ENCODE measurements at regions not wholly inside any gene's neighbourhood (a gene's known extent, or its start where the extent isn't known, plus 50 kb on each side); places are given as distances from the start of the nearest gene placed in this dataset.
A peak's percentile ranks its signal among the peaks of the same experiment; 100 is the strongest.

DNA sequence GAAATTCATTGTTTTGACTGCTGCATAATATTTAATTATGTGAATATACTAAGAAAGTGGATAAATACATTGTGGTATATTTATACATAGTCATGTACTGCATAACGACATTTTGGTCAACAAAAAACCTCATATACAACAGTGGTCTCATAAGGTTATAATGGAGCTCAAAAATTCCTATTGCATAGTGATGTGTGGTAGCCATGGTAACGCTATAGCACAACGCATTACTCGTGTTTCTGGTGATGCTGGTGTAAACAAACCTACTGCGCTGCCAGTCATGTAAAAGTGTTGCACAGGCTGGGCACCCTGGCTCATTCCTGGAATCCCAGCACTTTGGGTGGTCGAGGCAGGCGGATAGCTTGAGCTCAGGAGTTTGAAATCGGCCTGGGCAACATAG lies 52.6 kb upstream of the NHLH2 start:
- DNase-seq, result no peak

DNA sequence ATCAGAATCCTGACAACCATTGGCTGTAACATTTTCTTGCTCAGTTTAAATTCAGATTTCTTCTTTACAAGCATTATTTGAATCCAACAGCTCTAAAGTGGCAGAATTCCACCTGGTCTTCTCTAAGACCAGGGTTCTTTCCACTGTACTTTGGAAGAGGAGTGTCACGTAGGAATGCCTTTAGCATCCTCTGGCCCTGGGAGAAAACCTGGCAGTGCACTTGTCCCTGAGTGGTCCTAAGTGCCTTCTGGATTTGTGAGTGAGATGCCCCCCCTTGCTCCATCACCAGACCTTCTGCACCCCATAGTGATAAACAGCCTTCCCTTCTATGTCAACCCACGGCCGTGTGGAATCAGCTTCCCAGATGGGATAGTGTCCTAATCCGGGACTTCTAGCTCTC lies 57.1 kb upstream of the NHLH2 start:
- no peak for DNase-seq

DNA sequence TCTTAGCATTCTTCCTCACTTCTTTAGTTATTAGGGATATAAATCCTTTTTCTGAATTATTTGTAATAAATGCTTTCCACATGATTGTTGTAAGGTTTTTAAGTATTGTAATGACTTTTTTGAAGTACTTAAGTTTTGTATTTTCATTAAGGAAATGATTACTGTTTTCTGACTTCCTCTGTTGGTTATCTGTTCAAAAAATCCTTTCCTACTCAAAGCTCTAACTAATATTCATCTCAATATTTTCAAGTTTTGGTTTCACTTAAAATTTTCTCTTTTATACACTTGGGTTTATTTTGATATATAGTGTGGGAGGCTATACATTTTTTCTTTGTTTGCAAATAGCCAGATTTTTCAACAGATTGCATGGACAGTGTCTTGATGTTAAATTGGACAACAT lies 59.9 kb upstream of the NHLH2 start:
- peak; percentile 18 for DNase-seq

DNA sequence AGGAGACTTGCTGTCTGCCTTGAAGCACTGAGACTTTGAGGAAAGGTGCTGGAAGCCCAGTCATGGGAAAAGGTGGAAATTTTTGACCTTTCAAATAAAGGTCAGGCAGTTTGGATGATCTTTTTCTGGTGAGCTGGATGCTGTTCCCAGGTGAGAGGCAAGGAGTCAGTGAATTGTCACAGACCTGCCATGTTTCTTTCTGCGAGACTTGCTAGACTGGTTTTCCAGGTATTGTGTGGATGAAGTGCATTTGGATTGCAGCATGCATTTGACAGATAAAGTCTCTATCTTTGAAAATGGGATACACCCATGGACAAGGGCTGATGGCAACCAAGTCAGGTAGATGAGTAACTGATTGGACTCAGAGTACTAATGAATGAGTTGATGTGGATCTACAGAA lies 65.7 kb upstream of the NHLH2 start:
- no peak for DNase-seq

DNA sequence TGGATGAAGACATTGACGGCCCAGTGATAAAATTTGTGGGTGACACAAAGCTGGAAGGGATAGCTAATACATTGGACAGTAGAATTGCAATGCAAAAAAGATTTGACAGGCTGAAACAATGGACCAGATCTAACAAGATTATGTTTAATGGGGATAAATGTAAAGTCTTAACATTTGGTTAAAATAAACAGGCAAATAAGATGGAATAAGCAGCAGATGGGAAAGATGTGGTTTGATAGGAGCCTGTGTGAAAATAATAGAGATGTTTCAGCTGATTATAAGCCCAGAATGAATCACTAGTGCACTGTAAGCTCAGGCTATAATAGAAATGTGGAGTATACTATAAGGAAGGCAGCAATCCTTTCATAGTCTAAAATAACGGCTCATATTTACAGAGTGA lies 66.2 kb upstream of the NHLH2 start:
- no peak for DNase-seq

DNA sequence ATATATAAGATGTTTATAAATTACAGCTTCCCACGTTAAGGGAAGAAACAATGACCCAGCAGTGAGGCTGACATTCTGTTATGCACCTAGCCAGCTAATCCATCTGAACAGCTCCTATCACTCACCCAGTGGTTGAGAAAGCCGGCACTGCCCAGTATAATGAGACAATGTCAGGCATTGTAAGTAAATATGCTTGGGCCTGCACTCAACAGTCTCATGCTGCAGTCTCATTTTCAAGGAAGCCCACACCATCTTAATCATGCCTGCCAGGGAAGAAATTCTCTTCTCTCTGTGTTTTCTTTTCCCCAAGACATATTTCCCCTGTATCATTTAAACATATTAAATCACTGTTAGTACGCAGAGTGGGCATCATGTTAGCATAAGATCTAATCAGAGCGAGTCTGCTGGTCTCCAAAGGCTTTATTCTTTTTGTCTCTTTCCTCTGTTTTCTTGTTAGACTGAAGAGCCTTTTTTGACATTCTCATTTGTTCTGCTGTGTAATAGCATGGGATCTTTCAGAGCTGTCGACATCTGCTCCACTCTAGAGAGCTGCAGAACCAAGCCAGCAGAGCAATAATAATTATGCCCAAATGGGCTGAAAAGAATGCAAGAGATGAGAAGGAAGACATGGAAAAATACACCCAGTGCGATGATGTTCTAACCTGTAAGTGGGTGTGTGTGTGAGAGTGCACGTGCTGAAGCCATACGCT lies 67.6 kb upstream of the SLC22A15 start:
- no peak for DNase-seq

DNA sequence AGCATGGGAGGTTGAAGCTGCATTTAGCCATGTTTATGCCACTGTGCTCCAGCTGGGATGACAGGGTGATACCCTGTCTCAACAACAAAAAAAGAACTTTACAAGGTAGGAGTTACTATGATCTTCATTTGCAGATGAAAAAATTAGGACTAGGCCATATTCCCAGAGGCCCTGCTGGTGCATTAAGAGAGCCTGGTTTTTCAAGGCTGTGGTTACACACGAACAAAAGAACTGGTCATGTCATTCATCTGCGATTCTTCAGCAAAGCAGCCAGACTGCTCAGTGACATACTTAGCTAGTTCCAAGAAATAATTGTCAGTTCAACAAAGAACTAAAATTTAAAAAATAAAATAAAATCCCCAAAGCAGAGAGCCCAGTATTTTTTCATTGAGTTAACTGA lies 66.1 kb upstream of the SLC22A15 start:
- no peak for DNase-seq

DNA sequence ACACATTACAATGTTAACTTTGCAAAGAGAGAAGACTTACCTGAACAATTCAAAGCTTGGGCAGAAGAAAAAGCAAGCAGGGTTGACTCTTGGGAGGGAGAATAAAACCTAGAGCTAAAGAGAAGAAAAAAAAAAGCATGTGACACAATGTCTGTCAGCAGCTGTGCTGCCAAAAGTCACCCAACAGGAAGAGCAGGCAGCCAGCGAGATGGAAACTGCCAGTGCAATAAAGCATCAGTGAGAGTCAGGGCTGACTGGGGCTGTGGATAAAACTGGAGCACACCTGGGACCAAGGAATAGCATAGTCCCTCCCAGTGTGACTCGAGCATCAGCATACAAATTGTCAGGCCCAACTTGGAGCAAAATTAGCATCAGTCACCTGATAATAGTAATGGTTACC lies 65.0 kb upstream of the SLC22A15 start:
- DNase-seq, result peak; percentile 29

DNA sequence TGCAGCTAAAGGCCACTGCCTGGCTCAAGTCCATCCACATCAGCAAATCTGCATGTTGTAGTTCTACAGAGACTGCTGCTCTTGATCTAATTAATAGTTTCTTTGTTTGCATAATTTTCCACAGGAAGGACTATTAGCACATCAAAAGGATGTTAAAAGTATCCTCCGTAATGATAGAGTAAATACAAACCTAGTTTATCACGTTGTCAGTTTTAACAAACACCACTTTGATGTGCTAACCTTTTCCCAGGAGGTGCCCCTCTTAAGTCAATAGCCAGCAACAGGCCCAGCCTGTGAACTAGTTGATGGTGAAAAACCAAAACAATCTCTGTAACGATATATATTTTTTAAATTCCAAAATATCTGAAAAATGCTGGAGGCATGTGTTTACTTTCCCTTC lies 64.2 kb upstream of the SLC22A15 start:
- no peak for DNase-seq

DNA sequence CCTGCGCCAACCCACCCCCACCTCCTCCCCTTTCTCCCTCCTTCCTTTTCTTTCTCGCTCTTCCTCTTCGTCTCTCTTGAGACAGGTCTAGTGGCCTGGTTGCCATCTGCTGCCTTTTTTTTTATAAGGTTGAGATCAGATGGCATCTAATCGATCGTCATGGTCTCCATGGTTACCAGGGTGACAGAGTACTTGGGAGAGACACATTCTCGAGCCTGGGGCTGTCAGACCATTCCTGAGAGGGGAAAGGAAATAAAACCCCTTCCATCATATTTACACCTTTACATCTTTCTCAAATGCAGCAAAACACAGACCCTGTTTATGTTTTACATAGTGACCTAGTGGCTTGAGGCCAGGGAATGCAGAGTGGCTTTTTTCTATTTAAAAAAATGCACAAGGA lies 53.5 kb upstream of the SLC22A15 start:
- DNase-seq, result no peak

DNA sequence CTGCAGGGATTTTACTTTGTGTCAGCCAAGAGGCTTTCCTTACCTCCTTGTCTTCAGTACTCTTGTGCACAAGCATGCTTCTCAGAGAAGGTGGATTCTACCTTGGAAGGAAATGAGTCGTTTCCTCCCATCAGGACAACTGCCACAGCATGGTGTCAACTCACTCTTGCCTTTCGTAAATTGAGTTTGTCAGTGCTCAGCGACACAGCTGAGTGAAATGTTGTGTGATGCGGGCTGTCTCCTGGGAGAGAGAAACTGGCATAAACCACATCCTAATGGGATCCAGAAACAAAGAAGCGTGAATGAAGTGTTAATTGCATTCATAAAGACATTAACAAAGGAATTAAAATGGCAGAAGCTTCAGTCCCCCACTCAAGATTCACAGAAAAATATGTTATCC lies 51.5 kb upstream of the SLC22A15 start:
- DNase-seq, result no peak

DNA sequence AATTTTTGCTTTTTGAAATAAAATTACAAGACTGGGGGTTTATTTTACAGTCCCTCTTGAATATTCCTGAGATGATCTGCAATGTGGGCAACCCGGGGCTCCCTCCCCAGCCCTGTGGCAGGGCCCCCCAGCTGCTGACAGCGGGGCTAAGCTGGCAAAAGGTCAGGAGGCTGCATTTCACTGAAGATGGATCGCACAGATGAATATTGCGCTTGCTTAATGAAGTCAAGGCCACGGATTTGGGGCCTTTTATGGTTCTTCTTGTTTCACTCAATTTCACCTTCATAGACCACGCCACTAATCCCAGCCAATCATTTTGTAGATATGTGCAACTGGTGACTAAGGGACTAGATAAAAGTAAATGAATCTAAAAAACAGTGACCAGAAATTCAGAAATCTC lies 50.8 kb upstream of the SLC22A15 start:
- no peak for DNase-seq

Data from hematopoietic multipotent progenitor cell treated with erythropoietin and hydrocortisone succinate and interleukin-3 and kit ligand, for 4 days (in vitro differentiated cells).